Lung (tissue), 11 donors: ENCODE measurements at regions not wholly inside any gene's neighbourhood (a gene's known extent, or its start where the extent isn't known, plus 50 kb on each side); places are given as distances from the start of the nearest gene placed in this dataset.

ENCODE experiments used
- ATAC-seq: fragments of 200-7000 bp; cut with Tn5 transposase; one replicate; pipeline ENCODE4 v1.9.1; 2020; ENCODE audit warnings: moderate number of reproducible peaks; ENCODE audit not compliant: insufficient read depth, low FRiP score
- DNase-seq, 3 donors: peaks; one replicate each; pipeline ENCODE4 v3.0.0-alpha.2; 2013 to 2017
- H3K27ac ChIP-seq, 2 donors: one replicate each; pipeline ENCODE4 v1.5.1; 2013; ENCODE audit warnings: mild to moderate bottlenecking in 2 of 2, moderate library complexity in 2 of 2, control low read depth in 1 of 2, inconsistent platforms in 1 of 2, low read depth in 1 of 2, low read length in 1 of 2
- H3K27me3 ChIP-seq, 3 donors: one replicate each; pipeline ENCODE4 v1.5.1; 2013; ENCODE audit warnings: low read length in 2 of 3; ENCODE audit not compliant: control insufficient read depth in 3 of 3, insufficient read depth in 3 of 3
- H3K36me3 ChIP-seq, 4 donors: one replicate each; pipeline ENCODE4 v1.5.1; 2013; ENCODE audit warnings: low read length in 4 of 4, mild to moderate bottlenecking in 1 of 4, moderate library complexity in 1 of 4; ENCODE audit not compliant: control insufficient read depth in 4 of 4, insufficient read depth in 4 of 4
- H3K4me1 ChIP-seq, 5 donors: one replicate each; pipeline ENCODE4 v1.5.1; 2013; ENCODE audit warnings: low read length in 5 of 5, mild to moderate bottlenecking in 2 of 5, moderate library complexity in 1 of 5; ENCODE audit not compliant: control insufficient read depth in 5 of 5, insufficient read depth in 5 of 5
- H3K4me3 ChIP-seq: one replicate; pipeline ENCODE4 v1.5.1; 2013; ENCODE audit warnings: mild to moderate bottlenecking, control low read depth, moderate library complexity
- H3K9ac ChIP-seq, 2 donors: one replicate each; pipeline ENCODE4 v1.5.1; 2013; ENCODE audit warnings: low read length in 2 of 2, control low read depth in 1 of 2; ENCODE audit not compliant: insufficient read depth in 1 of 2
- H3K9me3 ChIP-seq, 4 donors: one replicate each; pipeline ENCODE4 v1.5.1; 2013; ENCODE audit warnings: low read length in 3 of 4, mild to moderate bottlenecking in 1 of 4, moderate library complexity in 1 of 4; ENCODE audit not compliant: control insufficient read depth in 4 of 4, insufficient read depth in 3 of 4
- WGBS, 2 donors: extraction: QIAGEN DNeasy Blood & Tissue Kit; methylation state at CpG; one replicate each; pipeline ENCODE4 v1.1.7; 2013; 5-methylcytosine and 5-hydroxymethylcytosine counted together
- TF ChIP-seq, protein P1 (sequence below): IDR thresholded peaks from 2 replicates; pipeline ENCODE4 v1.5.1; 2012; ENCODE audit warnings: mild to moderate bottlenecking; ENCODE audit errors: control extremely low read depth, extremely low read depth
- donor health status: control.
- donor health status: control.
- donor health status: Bipolar disorder and iron deficiency.
- donor health status: healthy.
- donor health status: DM: yes; HTN: yes; CAD: no.

- WGBS, 2 donors: 71 to 82% methylated on average over 2 of the region's 2 CpGs
- peak in 2 of 3 donors; percentile 53 to 69 for DNase-seq
Observed at GRCh38 chr13:39186205-39186875, 148.1 kb downstream of the NHLRC3 start.

GRCh38 chr13:39189778-39190177 is 151.5 kb downstream of the NHLRC3 start:
- no peaks in the 10 kb centered on the region for H3K27me3 ChIP-seq
- ATAC-seq (no peak), DNase-seq (no peak)
- H3K36me3 ChIP-seq: no peaks in the 10 kb centered on the region
- no peak overlapping the region for H3K4me3 ChIP-seq
- peaks cover 0 to 7% (median 0%) of the 10 kb centered on the region in 5 donors for H3K4me1 ChIP-seq
- no peaks in the 10 kb centered on the region for H3K9me3 ChIP-seq
- H3K9ac ChIP-seq: no peak overlapping the region
- TF ChIP-seq, protein P1, sequence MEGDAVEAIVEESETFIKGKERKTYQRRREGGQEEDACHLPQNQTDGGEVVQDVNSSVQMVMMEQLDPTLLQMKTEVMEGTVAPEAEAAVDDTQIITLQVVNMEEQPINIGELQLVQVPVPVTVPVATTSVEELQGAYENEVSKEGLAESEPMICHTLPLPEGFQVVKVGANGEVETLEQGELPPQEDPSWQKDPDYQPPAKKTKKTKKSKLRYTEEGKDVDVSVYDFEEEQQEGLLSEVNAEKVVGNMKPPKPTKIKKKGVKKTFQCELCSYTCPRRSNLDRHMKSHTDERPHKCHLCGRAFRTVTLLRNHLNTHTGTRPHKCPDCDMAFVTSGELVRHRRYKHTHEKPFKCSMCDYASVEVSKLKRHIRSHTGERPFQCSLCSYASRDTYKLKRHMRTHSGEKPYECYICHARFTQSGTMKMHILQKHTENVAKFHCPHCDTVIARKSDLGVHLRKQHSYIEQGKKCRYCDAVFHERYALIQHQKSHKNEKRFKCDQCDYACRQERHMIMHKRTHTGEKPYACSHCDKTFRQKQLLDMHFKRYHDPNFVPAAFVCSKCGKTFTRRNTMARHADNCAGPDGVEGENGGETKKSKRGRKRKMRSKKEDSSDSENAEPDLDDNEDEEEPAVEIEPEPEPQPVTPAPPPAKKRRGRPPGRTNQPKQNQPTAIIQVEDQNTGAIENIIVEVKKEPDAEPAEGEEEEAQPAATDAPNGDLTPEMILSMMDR: no peak
- no peak overlapping the region for H3K27ac ChIP-seq
- whole genome bisulfite sequencing, 2 donors: 71 to 87% methylated on average over 1 of the region's 1 CpG

More at GRCh38 chr13:39186205-39186875, 148.1 kb downstream of the NHLRC3 start:
- Histone ChIP-seq H3K36me3 (no peaks in the 10 kb centered on the region), H3K4me3 (no peak overlapping the region), H3K27ac (no peak overlapping the region), H3K4me1 (peaks cover 0 to 7% (median 0%) of the 10 kb centered on the region in 5 donors), H3K27me3 (no peaks in the 10 kb centered on the region), H3K9ac (no peak overlapping the region), H3K9me3 (no peaks in the 10 kb centered on the region)
- TF ChIP-seq, protein P1: no peak
- no peak for ATAC-seq

GRCh38 chr13:39196965-39197646 is 158.8 kb downstream of the NHLRC3 start:
- H3K27me3 ChIP-seq: no peaks in the 10 kb centered on the region
- DNase-seq: peak in 1 of 3 donors; percentile 31
- WGBS, 2 donors: 46 to 75% methylated on average over 5 of the region's 5 CpGs
- H3K4me3 ChIP-seq: no peak overlapping the region
- peak overlapping the region in 1 of 2 donors; percentile 45 for H3K27ac ChIP-seq
- no peak overlapping the region for H3K9ac ChIP-seq
- TF ChIP-seq, protein P1: no peak
- H3K36me3 ChIP-seq: no peaks in the 10 kb centered on the region
- no peak for ATAC-seq
- H3K9me3 ChIP-seq: no peaks in the 10 kb centered on the region
- peaks cover 0 to 8% (median 5%) of the 10 kb centered on the region in 5 donors for H3K4me1 ChIP-seq
